ENCODE measurements at regions not wholly inside any gene's neighbourhood (a gene's known extent, or its start where the extent isn't known, plus 50 kb on each side); places are given as distances from the start of the nearest gene placed in this dataset.
A peak's percentile ranks its signal among the peaks of the same experiment; 100 is the strongest.

GRCh38 chr5:14942212-14942611, 70.6 kb upstream of the ANKH start:
- peaks cover 20% of the 10 kb centered on the region for H3K4me1 ChIP-seq
- no peaks in the 10 kb centered on the region for H3K36me3 ChIP-seq
- H3K27ac ChIP-seq (replicated peaks) = no peak overlapping the region
- DNase-seq = no peak
- intact Hi-C loops (cut with micrococcal nuclease) = no loop called here
- H3K27me3 ChIP-seq (ENCODE audit: low read depth) = no peaks in the 10 kb centered on the region
- H3K9me3 ChIP-seq (replicated peaks) = no peaks in the 10 kb centered on the region
- TF ChIP-seq CTCF (IDR thresholded peaks at IDR 0.05; ENCODE audit: borderline replicate concordance) = no peak
- H3K4me3 ChIP-seq = no peak overlapping the region

- TF ChIP-seq CTCF (IDR thresholded peaks at IDR 0.05; ENCODE audit: borderline replicate concordance) = no peak
- intact Hi-C loops (cut with micrococcal nuclease) = no loop called here
- Histone ChIP-seq H3K4me1 (peaks cover 8% of the 10 kb centered on the region), H3K4me3 (peak overlapping the region; percentile 8), H3K36me3 (no peaks in the 10 kb centered on the region), H3K27me3 (ENCODE audit: low read depth) (no peaks in the 10 kb centered on the region), H3K9me3 (replicated peaks) (no peaks in the 10 kb centered on the region), H3K27ac (replicated peaks) (peak overlapping the region; percentile 68)
- no peak for DNase-seq
Measured at GRCh38 chr5:14937254-14937653, 65.7 kb upstream of the ANKH start.

- Histone ChIP-seq H3K27ac (replicated peaks) (peak overlapping the region; percentile 68), H3K4me1 (peaks cover 8% of the 10 kb centered on the region), H3K9me3 (replicated peaks) (no peaks in the 10 kb centered on the region), H3K4me3 (peak overlapping the region; percentile 8), H3K27me3 (ENCODE audit: low read depth) (no peaks in the 10 kb centered on the region), H3K36me3 (no peaks in the 10 kb centered on the region)
- TF ChIP-seq CTCF (IDR thresholded peaks at IDR 0.05; ENCODE audit: borderline replicate concordance) = no peak
- DNase-seq = no peak
- intact Hi-C loops (cut with micrococcal nuclease) = no loop called here
Measured at GRCh38 chr5:14936588-14936987, 65.0 kb upstream of the ANKH start.

GRCh38 chr5:14935341-14935740, 63.8 kb upstream of the ANKH start:
- peaks cover 8% of the 10 kb centered on the region for H3K4me1 ChIP-seq
- TF ChIP-seq CTCF (IDR thresholded peaks at IDR 0.05; ENCODE audit: borderline replicate concordance) = no peak
- H3K27me3 ChIP-seq (ENCODE audit: low read depth) = no peaks in the 10 kb centered on the region
- H3K9me3 ChIP-seq (replicated peaks) = no peaks in the 10 kb centered on the region
- intact Hi-C loops (cut with micrococcal nuclease) = no loop called here
- H3K4me3 ChIP-seq = no peak overlapping the region
- peak overlapping the region; percentile 1 for H3K27ac ChIP-seq (replicated peaks)
- no peak for DNase-seq
- H3K36me3 ChIP-seq = no peaks in the 10 kb centered on the region

GRCh38 chr5:14932902-14933469, 61.4 kb upstream of the ANKH start:
- H3K4me3 ChIP-seq = no peak overlapping the region
- no peaks in the 10 kb centered on the region for H3K9me3 ChIP-seq (replicated peaks)
- H3K27me3 ChIP-seq (ENCODE audit: low read depth) = no peaks in the 10 kb centered on the region
- DNase-seq = no peak
- H3K4me1 ChIP-seq = peaks cover 17% of the 10 kb centered on the region
- H3K36me3 ChIP-seq = no peaks in the 10 kb centered on the region
- intact Hi-C loops (cut with micrococcal nuclease) = no loop called here
- H3K27ac ChIP-seq (replicated peaks) = no peak overlapping the region
- no peak for TF ChIP-seq CTCF (IDR thresholded peaks at IDR 0.05; ENCODE audit: borderline replicate concordance)
